Stomach (tissue), 4 donors: ENCODE measurements at regions not wholly inside any gene's neighbourhood (a gene's known extent, or its start where the extent isn't known, plus 50 kb on each side); places are given as distances from the start of the nearest gene placed in this dataset.

Experiments
- CTCF ChIP-seq, 7 experiments: fragments of 450-650 bp in 4 of 7; fragments of 200-600 bp in 3 of 7; sonication (generic) in 3 of 7; IDR thresholded peaks; one replicate each; pipeline ENCODE4 v1.5.1; 2016 to 2019; ENCODE audit warnings: antibody characterized with exemption in 7 of 7, control low read depth in 2 of 7, mild to moderate bottlenecking in 1 of 7
- EP300 ChIP-seq: sonication (generic); formaldehyde crosslinking; IDR thresholded peaks from one replicate; pipeline ENCODE4 v1.6.1; 2017; ENCODE audit warnings: antibody characterized with exemption

- TF ChIP-seq EP300 (no peak), CTCF (IDR thresholded peaks at IDR 0.05) (no peak)
These were observed 81.7 kb upstream of the POU1F1 start for GRCh38 chr3:87358066-87358465.
